T-helper 17 cell (primary cell): ENCODE measurements at regions not wholly inside any gene's neighbourhood (a gene's known extent, or its start where the extent isn't known, plus 50 kb on each side); places are given as distances from the start of the nearest gene placed in this dataset.

Experiments
- ATAC-seq: fragments of 150-1000 bp; cut with Tn5 transposase; 2 replicates; pipeline ENCODE4 v1.10.0; 2021; ENCODE audit warnings: mild to moderate bottlenecking, moderate library complexity
- DNase-seq, 3 donors: peaks; one replicate each; pipeline versions ENCODE4 v3.0.0 to v3.0.0-alpha.2; 2020 to 2021
- H3K9me3 ChIP-seq: one replicate; pipeline ENCODE4 v1.7.0; 2013; ENCODE audit warnings: low read length, mild to moderate bottlenecking; ENCODE audit not compliant: control insufficient read depth, poor library complexity, severe bottlenecking
- H3K27ac Mint-ChIP-seq: one replicate; pipeline ENCODE4 v1.8.0; 2022; ENCODE audit warnings: mild to moderate bottlenecking, moderate library complexity, mixed read lengths
- H3K27me3 Mint-ChIP-seq: one replicate; pipeline ENCODE4 v1.8.0; 2022; ENCODE audit warnings: mixed read lengths
- H3K36me3 Mint-ChIP-seq: one replicate; pipeline ENCODE4 v1.8.0; 2022; ENCODE audit warnings: low read depth, mixed read lengths
- H3K4me1 Mint-ChIP-seq: one replicate; pipeline ENCODE4 v1.8.0; 2022; ENCODE audit warnings: mild to moderate bottlenecking, mixed read lengths
- H3K4me3 Mint-ChIP-seq: one replicate; pipeline ENCODE4 v1.8.0; 2022; ENCODE audit warnings: mild to moderate bottlenecking, moderate library complexity, mixed read lengths

GRCh38 chr9:129247285-129248153 is 69.5 kb upstream of the IER5L start:
- no peak for DNase-seq
- Mint-ChIP-seq H3K4me3 (no peak overlapping the region), H3K27me3 (peaks cover 21% of the 10 kb centered on the region)

DNA sequence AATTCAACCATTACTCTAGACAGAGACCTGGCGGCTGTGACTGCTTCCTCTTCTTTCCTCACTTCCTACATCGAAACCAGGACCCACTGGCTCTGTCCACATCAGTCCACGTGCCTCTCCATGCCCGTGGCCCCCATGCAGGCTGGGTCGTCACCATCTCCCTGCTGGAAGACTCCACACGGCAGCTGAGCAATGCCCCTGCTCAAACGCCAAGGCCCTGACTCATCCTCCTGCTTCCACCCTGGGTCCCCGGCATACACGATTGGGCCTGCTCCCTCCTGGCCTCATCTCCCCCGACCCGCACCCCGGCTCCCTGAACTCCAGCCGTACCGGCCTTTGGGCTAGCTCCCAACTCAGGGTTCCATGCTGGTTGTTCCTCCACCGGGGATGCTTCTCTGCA is 67.2 kb upstream of the IER5L start:
- Mint-ChIP-seq H3K4me3 (no peak overlapping the region), H3K4me1 (peaks cover 6% of the 10 kb centered on the region), H3K27ac (no peak overlapping the region), H3K36me3 (peaks cover 2% of the 10 kb centered on the region), H3K27me3 (peaks cover 16% of the 10 kb centered on the region)
- DNase-seq (no peak), ATAC-seq (no peak)
- H3K9me3 ChIP-seq = no peaks in the 10 kb centered on the region

More at GRCh38 chr9:129247285-129248153, 69.5 kb upstream of the IER5L start:
- Mint-ChIP-seq H3K4me1 (peaks cover 4% of the 10 kb centered on the region), H3K27ac (no peak overlapping the region), H3K36me3 (peaks cover 5% of the 10 kb centered on the region)
- ATAC-seq = no peak
- no peaks in the 10 kb centered on the region for H3K9me3 ChIP-seq

GRCh38 chr9:129242971-129243561 is 65.0 kb upstream of the IER5L start:
- peaks cover 6% of the 10 kb centered on the region for H3K27me3 Mint-ChIP-seq
- no peak overlapping the region for H3K4me3 Mint-ChIP-seq
- ATAC-seq (no peak), DNase-seq (no peak)
- H3K9me3 ChIP-seq = no peaks in the 10 kb centered on the region
- H3K27ac Mint-ChIP-seq = no peak overlapping the region
- peaks cover 6% of the 10 kb centered on the region for H3K4me1 Mint-ChIP-seq
- peaks cover 2% of the 10 kb centered on the region for H3K36me3 Mint-ChIP-seq

GRCh38 chr9:129242191-129242941 is 64.3 kb upstream of the IER5L start:
- no peaks in the 10 kb centered on the region for H3K9me3 ChIP-seq
- Mint-ChIP-seq H3K27me3 (peaks cover 3% of the 10 kb centered on the region), H3K36me3 (peaks cover 2% of the 10 kb centered on the region), H3K4me3 (no peak overlapping the region), H3K4me1 (peaks cover 12% of the 10 kb centered on the region), H3K27ac (no peak overlapping the region)
- ATAC-seq (no peak), DNase-seq (no peak)

DNA sequence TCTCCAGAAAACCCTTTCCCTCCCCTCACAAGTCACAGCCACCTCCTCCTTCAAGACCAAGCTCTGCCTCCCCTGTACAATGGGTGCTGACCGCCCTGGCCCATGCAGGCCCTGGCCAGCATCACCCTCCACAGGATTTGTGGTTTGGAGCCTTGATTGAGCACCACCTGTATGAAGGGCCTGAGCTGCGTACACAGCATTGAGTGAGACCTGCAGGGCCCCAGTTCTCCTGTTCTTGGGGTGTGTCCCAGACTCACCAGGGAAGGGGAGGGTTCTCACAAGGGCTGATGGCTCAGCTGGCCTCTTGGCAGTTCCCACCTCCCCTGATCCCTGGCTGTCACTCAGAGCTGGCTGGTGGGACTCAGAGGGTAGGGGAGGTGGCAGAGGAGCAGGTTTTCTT is 63.7 kb upstream of the IER5L start:
- ATAC-seq (no peak), DNase-seq (no peak)
- Mint-ChIP-seq H3K27ac (no peak overlapping the region), H3K4me1 (peaks cover 15% of the 10 kb centered on the region), H3K36me3 (peaks cover 2% of the 10 kb centered on the region), H3K4me3 (no peak overlapping the region), H3K27me3 (no peaks in the 10 kb centered on the region)
- no peaks in the 10 kb centered on the region for H3K9me3 ChIP-seq

DNA sequence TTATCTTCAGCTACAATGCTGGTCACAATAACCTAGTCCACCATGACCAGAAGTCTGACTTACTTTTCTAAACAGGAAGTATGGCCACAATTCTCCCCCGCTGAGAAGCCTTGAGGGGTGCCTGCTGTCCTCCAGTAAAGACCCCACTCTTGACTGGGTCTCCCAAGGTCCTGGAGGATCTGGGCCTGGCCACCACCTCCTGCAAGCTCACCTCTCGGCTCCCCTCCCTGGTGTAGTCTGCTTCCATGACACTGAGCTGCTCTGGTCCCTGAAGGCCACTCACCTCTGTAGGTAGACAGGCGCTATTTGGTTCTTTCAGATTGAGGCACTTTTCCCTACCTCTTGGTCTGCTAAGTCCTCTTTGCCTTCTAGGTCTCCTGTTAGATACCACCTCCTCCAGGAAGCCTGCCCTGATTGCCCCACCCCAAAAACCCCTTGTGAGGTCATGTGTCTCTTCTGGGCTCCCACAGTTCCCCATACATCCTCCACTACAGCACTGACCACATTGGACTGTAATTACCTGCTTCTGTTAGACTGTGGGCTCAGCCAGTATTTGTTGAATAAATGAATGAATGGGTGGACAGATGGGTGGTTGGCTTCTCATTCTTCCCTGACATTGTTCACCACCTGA is 62.6 kb upstream of the IER5L start:
- Mint-ChIP-seq H3K27ac (no peak overlapping the region), H3K4me1 (peaks cover 22% of the 10 kb centered on the region), H3K27me3 (no peaks in the 10 kb centered on the region), H3K4me3 (no peak overlapping the region), H3K36me3 (peaks cover 2% of the 10 kb centered on the region)
- no peaks in the 10 kb centered on the region for H3K9me3 ChIP-seq
- ATAC-seq = no peak
- DNase-seq = no peak

- Mint-ChIP-seq H3K4me1 (peaks cover 26% of the 10 kb centered on the region), H3K27me3 (no peaks in the 10 kb centered on the region), H3K4me3 (no peak overlapping the region), H3K36me3 (no peaks in the 10 kb centered on the region), H3K27ac (no peak overlapping the region)
- H3K9me3 ChIP-seq = no peaks in the 10 kb centered on the region
- DNase-seq (no peak), ATAC-seq (no peak)
These were observed 62.0 kb upstream of the IER5L start for GRCh38 chr9:129239946-129240490.

DNA sequence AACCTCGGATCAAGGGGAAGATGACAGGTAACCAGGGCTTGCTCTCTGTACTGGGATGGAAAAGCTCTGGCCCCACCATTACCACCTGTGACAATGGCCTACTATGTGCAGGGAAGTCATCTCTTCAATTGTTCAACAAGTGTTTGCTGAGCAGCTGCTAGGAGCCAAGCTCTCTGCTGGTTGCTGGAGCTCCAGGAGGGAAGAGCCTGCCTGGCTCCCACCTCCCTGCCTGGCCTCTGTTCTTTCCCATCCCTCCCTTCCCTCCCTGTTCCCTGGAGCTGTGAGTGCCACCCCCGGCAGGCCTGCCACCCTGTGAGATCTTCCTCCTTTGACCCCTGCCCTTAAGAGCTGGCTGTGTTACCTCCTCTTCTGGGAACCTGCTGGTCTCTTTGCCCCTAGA is 59.7 kb upstream of the IER5L start:
- Mint-ChIP-seq H3K4me3 (no peak overlapping the region), H3K4me1 (peaks cover 30% of the 10 kb centered on the region), H3K36me3 (peaks cover under 1% of the 10 kb centered on the region), H3K27me3 (no peaks in the 10 kb centered on the region), H3K27ac (no peak overlapping the region)
- no peak for ATAC-seq
- no peak for DNase-seq
- no peaks in the 10 kb centered on the region for H3K9me3 ChIP-seq

- Mint-ChIP-seq H3K4me1 (peaks cover 28% of the 10 kb centered on the region), H3K36me3 (peaks cover 5% of the 10 kb centered on the region), H3K27ac (no peak overlapping the region), H3K4me3 (peak overlapping the region; percentile 83), H3K27me3 (no peaks in the 10 kb centered on the region)
- DNase-seq (no peak), ATAC-seq (peak; percentile 31)
- no peaks in the 10 kb centered on the region for H3K9me3 ChIP-seq
These were observed 59.1 kb upstream of the IER5L start for GRCh38 chr9:129237164-129237611.

- no peaks in the 10 kb centered on the region for H3K27me3 Mint-ChIP-seq
- DNase-seq (no peak), ATAC-seq (peak; percentile 41)
- H3K4me1 Mint-ChIP-seq = peaks cover 28% of the 10 kb centered on the region
- H3K27ac Mint-ChIP-seq = peak overlapping the region; percentile 54
- no peaks in the 10 kb centered on the region for H3K9me3 ChIP-seq
- H3K36me3 Mint-ChIP-seq = peaks cover 5% of the 10 kb centered on the region
- peak overlapping the region; percentile 83 for H3K4me3 Mint-ChIP-seq
These were observed 58.5 kb upstream of the IER5L start for GRCh38 chr9:129236441-129237145.

GRCh38 chr9:129235931-129236331 is 57.9 kb upstream of the IER5L start:
- H3K36me3 Mint-ChIP-seq = peaks cover 5% of the 10 kb centered on the region
- H3K27ac Mint-ChIP-seq = peak overlapping the region; percentile 54
- peak; percentile 90 for ATAC-seq
- H3K27me3 Mint-ChIP-seq = no peaks in the 10 kb centered on the region
- H3K9me3 ChIP-seq = no peaks in the 10 kb centered on the region
- peak overlapping the region; percentile 83 for H3K4me3 Mint-ChIP-seq
- DNase-seq = peak; percentile 32 to 46 (median 40)
- peaks cover 28% of the 10 kb centered on the region for H3K4me1 Mint-ChIP-seq
